AG04449 (cell line): ENCODE measurements at regions not wholly inside any gene's neighbourhood (a gene's known extent, or its start where the extent isn't known, plus 50 kb on each side); places are given as distances from the start of the nearest gene placed in this dataset.

Experiments used
- CTCF ChIA-PET: fragments of 350-600 bp; formaldehyde crosslinking; extraction: SDS; loops from one replicate; lab custom pipeline; 2021; ENCODE audit warnings: antibody characterized with exemption; lab: Yijun Ruan, JAX
- POLR2A ChIA-PET: fragments of 400-600, 350-600 bp; formaldehyde crosslinking; extraction: SDS; loops from one replicate; lab custom pipeline; 2020; ENCODE audit warnings: antibody characterized with exemption, inconsistent platforms; lab: Yijun Ruan, JAX
- DNase-seq: peaks from one replicate; pipeline ENCODE4 v3.0.0-alpha.2; 2010; ENCODE audit warnings: low read depth, low spot score
- H3K4me3 ChIP-seq: 2 replicates; pipeline ENCODE4 v1.5.1; 2011; ENCODE audit warnings: low read depth, mild to moderate bottlenecking, control low read depth, low read length
- TF ChIP-seq, protein P1 (sequence below): IDR thresholded peaks from one replicate; pipeline ENCODE4 v1.5.1; 2011; ENCODE audit warnings: mild to moderate bottlenecking, moderate library complexity, low read length, control low read depth, inconsistent platforms; ENCODE audit not compliant: insufficient read depth; ENCODE audit errors: missing control alignments

DNA sequence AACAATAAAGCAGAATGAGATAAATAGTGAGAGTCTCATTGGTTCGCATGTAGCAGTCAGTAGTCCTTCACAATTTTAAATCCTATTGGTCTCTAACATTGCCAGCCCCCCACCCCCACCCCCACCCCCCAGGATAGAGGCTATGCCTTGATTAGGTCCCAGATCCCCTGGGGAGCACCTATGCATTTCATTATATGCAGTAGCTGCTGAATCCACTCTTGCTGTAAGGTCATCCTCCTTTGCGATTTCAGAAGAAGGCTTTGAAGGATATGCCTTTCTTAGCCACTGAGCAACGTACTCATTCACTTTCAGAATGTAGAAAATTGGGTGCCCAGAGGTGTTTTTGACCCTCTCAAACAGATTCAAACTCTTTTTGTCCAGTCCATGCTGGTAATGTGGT lies 382.8 kb upstream of the GALNT5 start:
- no peak overlapping the region for H3K4me3 ChIP-seq
- POLR2A ChIA-PET: no interaction called here
- CTCF ChIA-PET: no interaction called here
- DNase-seq: no peak
- TF ChIP-seq, protein P1, sequence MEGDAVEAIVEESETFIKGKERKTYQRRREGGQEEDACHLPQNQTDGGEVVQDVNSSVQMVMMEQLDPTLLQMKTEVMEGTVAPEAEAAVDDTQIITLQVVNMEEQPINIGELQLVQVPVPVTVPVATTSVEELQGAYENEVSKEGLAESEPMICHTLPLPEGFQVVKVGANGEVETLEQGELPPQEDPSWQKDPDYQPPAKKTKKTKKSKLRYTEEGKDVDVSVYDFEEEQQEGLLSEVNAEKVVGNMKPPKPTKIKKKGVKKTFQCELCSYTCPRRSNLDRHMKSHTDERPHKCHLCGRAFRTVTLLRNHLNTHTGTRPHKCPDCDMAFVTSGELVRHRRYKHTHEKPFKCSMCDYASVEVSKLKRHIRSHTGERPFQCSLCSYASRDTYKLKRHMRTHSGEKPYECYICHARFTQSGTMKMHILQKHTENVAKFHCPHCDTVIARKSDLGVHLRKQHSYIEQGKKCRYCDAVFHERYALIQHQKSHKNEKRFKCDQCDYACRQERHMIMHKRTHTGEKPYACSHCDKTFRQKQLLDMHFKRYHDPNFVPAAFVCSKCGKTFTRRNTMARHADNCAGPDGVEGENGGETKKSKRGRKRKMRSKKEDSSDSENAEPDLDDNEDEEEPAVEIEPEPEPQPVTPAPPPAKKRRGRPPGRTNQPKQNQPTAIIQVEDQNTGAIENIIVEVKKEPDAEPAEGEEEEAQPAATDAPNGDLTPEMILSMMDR: no peak

- DNase-seq: no peak
- TF ChIP-seq, protein P1: no peak
- ChIA-PET CTCF (no interaction called here), POLR2A (no interaction called here)
- no peak overlapping the region for H3K4me3 ChIP-seq
These were observed 373.7 kb upstream of the GALNT5 start for GRCh38 chr2:156883804-156884203.

DNA sequence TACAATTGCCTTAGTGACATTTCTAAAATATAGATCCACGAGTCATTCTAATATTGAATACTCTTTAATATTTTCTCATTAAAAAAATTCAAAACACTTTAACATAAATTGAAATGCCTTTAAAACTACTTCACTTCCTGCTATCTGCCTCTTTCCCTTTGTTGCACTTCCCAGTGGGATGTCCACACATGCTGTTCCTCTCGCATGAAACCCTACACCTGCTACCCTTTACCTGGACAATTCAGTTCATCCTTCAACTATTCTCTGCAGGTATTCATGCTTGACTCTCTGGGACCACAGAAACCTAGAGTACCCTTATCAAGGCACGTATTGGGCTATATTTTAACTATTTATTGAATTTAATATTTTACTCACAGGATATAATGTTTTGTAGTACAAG lies 373.3 kb upstream of the GALNT5 start:
- ChIA-PET CTCF (no interaction called here), POLR2A (no interaction called here)
- TF ChIP-seq, protein P1: no peak

GRCh38 chr2:156890529-156891148 lies 366.9 kb upstream of the GALNT5 start:
- ChIA-PET POLR2A (no interaction called here), CTCF (no interaction called here)
- TF ChIP-seq, protein P1: no peak
- DNase-seq: no peak
- H3K4me3 ChIP-seq: no peak overlapping the region

More for the DNA sequence above, 373.3 kb upstream of the GALNT5 start:
- H3K4me3 ChIP-seq: no peak overlapping the region
- no peak for DNase-seq

GRCh38 chr2:156891609-156892008 lies 365.9 kb upstream of the GALNT5 start:
- ChIA-PET POLR2A (no interaction called here), CTCF (no interaction called here)
- no peak overlapping the region for H3K4me3 ChIP-seq
- TF ChIP-seq, protein P1: no peak
- DNase-seq: no peak

DNA sequence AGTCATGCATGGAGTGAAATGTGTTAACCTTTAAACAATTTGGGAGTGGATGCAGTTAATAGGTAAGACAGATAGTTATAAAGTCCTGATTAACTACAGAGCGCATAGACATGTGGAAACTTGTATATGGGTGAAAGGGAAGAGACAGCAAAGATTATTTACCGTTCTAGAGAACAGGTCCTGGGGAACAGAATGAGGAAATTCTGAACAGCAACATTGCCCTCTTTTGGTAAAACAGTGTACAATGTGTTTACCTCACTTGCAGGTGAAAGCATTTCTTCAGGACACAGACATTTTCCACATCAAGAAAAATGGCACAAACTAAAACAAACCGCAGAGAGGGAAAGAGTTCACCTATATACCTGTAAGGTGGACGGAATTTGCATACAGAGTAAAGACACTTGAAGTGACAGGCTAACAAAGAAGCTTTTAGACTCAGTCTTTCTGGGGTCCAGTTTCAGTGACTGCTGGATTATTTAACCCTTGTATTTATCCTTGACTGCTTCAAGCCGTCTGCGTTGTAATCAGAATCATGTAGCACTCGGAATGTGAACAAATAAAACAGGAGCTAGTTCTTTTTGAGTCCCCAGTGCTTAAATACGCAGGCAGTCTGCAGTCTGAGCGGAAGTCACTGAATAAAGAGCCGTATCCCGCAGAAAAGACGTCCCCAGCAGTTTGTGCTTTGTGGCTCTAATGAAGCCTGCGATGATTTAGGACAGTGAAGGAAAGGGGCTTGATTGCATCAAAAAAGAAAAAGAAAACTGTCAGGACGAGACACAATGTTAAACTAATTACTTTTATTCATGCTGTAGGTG lies 364.8 kb upstream of the GALNT5 start:
- no peak overlapping the region; the same call in 1 of the 2 replicates for H3K4me3 ChIP-seq
- TF ChIP-seq, protein P1: peak; percentile 26
- DNase-seq: no peak
- ChIA-PET POLR2A (no interaction called here), CTCF (interaction anchor here (0.8 to 0.9 kb wide), 2 partner anchors 9 to 10 kb away, joined by 3 read pairs; no protein-coding TSS in a partner anchor)
